DND-41 (cell line): ENCODE measurements at regions not wholly inside any gene's neighbourhood (a gene's known extent, or its start where the extent isn't known, plus 50 kb on each side); places are given as distances from the start of the nearest gene placed in this dataset.

ENCODE experiments used
- EZH2 ChIP-seq: IDR thresholded peaks from 3 replicates; pipeline ENCODE4 v1.6.1; 2012; ENCODE audit warnings: borderline replicate concordance, low read depth, mild to moderate bottlenecking, moderate library complexity, low read length, inconsistent platforms; ENCODE audit not compliant: severe bottlenecking
- TF ChIP-seq, protein P1 (sequence below): IDR thresholded peaks from 2 replicates; pipeline ENCODE4 v1.5.1; 2012; ENCODE audit warnings: borderline replicate concordance, low read length, moderate library complexity, mild to moderate bottlenecking; ENCODE audit not compliant: poor library complexity, severe bottlenecking; ENCODE audit errors: extremely low read depth

DNA sequence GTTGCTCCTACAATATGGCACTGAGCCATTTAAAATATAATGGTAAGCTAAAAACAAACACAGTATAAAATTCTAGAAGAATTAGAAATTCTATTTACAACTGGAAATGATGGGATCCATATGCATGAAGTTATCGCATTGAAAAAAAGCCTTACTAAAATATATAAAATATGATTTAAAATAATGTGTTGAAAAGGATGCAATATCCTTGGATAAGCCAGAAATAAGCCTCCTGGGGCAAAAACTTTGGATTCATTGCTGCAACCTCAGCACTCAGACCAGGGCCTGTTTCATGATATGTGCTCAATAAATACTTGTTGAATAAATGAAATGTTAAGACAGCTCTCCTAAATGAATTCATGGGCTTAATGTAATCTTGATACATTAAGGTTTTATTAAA lies 170.2 kb downstream of the SEM1 start:
- TF ChIP-seq, protein P1, sequence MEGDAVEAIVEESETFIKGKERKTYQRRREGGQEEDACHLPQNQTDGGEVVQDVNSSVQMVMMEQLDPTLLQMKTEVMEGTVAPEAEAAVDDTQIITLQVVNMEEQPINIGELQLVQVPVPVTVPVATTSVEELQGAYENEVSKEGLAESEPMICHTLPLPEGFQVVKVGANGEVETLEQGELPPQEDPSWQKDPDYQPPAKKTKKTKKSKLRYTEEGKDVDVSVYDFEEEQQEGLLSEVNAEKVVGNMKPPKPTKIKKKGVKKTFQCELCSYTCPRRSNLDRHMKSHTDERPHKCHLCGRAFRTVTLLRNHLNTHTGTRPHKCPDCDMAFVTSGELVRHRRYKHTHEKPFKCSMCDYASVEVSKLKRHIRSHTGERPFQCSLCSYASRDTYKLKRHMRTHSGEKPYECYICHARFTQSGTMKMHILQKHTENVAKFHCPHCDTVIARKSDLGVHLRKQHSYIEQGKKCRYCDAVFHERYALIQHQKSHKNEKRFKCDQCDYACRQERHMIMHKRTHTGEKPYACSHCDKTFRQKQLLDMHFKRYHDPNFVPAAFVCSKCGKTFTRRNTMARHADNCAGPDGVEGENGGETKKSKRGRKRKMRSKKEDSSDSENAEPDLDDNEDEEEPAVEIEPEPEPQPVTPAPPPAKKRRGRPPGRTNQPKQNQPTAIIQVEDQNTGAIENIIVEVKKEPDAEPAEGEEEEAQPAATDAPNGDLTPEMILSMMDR, result no peak
- TF ChIP-seq EZH2, result no peak
